Activated CD8-positive, alpha-beta T cell treated with anti-CD3 and anti-CD28 coated beads for 36 hours (primary cell): ENCODE measurements at regions not wholly inside any gene's neighbourhood (a gene's known extent, or its start where the extent isn't known, plus 50 kb on each side); places are given as distances from the start of the nearest gene placed in this dataset.

Source experiments
- ATAC-seq: fragments of 200-7000 bp; cut with Tn5 transposase; one replicate; pipeline ENCODE4 v1.10.0; 2021; ENCODE audit warnings: mild to moderate bottlenecking, moderate library complexity
- CTCF ChIA-PET: fragments of 350-600 bp; sonication (Branson Sonifier 250); formaldehyde crosslinking; loops from one replicate; lab custom pipeline; 2021; ENCODE audit warnings: antibody characterized with exemption; lab: Charles Lee
- POLR2A ChIA-PET: fragments of 350-600 bp; sonication (Branson Sonifier 250); formaldehyde crosslinking; loops from one replicate; lab custom pipeline; 2021; ENCODE audit warnings: antibody characterized with exemption; lab: Charles Lee
- DNase-seq: peaks from one replicate; pipeline ENCODE4 v3.0.0-alpha.2; 2020
- H3K27ac Mint-ChIP-seq: one replicate; pipeline ENCODE4 v1.8.0; 2021; ENCODE audit warnings: mild to moderate bottlenecking, mixed read lengths
- H3K27me3 Mint-ChIP-seq: one replicate; pipeline ENCODE4 v1.8.0; 2021; ENCODE audit warnings: mixed read lengths
- H3K36me3 Mint-ChIP-seq: one replicate; pipeline ENCODE4 v1.8.0; 2021; ENCODE audit warnings: low read depth, mixed read lengths
- H3K4me1 Mint-ChIP-seq: one replicate; pipeline ENCODE4 v1.8.0; 2021; ENCODE audit warnings: low read depth, mixed read lengths
- H3K4me3 Mint-ChIP-seq: one replicate; pipeline ENCODE4 v1.8.0; 2021; ENCODE audit warnings: mild to moderate bottlenecking, moderate library complexity, mixed read lengths
- H3K9me3 Mint-ChIP-seq: one replicate; pipeline ENCODE4 v1.8.0; 2021; ENCODE audit warnings: mixed read lengths
- intact Hi-C: fragments of 100-400 bp; cut with micrococcal nuclease; formaldehyde crosslinking; loops from one replicate; pipeline ENCODE4 v1.10.0; 2022
- TF ChIP-seq, protein P1 (sequence below): fragments of 200-600 bp; IDR thresholded peaks from one replicate; pipeline ENCODE4 v1.8.0; 2022; ENCODE audit warnings: antibody characterized with exemption, mild to moderate bottlenecking

DNA sequence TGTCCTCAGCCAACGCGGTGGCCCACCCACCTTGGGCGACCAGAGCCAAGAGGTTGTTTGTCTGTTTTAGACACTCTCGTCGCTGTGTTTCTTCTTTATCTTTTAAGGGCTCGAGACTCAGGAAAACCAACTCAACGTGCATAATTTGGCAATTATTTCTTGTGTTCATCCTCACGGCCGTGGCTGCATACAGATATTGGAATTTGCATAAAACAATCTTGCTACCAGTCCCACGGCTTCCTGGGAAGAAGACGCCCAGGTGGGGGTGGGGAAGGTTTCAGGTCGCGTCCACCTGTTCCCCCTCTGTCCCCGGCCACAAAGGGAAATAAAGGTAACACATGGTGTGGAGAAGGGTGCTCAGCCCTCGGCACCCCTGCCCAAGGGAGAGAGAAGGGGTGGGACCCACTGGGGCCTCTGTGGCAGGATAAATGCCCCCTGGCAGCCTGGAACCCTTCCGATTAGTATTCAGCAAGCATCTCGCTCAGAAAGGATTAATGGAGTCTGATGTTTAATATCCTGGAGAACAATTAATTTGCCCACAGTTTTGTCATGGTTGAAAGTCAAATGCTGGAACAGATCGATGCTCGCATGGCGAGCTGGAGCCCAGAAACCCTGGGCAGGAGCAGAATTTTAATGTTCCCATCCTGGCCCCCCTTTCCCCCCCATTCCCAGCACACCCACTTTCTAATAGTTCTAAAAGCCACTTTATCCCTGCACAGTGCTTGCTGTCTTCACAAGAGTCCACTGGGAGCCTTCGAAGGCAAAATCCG, 359.7 kb downstream of the MN1 start:
- ATAC-seq (no peak), DNase-seq (no peak)
- ChIA-PET POLR2A (no interaction called here), CTCF (no interaction called here)
- intact Hi-C loops = no loop called here
- no peaks in the 10 kb centered on the region for H3K4me1 Mint-ChIP-seq
- TF ChIP-seq, protein P1, sequence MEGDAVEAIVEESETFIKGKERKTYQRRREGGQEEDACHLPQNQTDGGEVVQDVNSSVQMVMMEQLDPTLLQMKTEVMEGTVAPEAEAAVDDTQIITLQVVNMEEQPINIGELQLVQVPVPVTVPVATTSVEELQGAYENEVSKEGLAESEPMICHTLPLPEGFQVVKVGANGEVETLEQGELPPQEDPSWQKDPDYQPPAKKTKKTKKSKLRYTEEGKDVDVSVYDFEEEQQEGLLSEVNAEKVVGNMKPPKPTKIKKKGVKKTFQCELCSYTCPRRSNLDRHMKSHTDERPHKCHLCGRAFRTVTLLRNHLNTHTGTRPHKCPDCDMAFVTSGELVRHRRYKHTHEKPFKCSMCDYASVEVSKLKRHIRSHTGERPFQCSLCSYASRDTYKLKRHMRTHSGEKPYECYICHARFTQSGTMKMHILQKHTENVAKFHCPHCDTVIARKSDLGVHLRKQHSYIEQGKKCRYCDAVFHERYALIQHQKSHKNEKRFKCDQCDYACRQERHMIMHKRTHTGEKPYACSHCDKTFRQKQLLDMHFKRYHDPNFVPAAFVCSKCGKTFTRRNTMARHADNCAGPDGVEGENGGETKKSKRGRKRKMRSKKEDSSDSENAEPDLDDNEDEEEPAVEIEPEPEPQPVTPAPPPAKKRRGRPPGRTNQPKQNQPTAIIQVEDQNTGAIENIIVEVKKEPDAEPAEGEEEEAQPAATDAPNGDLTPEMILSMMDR = no peak
- no peak overlapping the region for H3K4me3 Mint-ChIP-seq
- H3K27me3 Mint-ChIP-seq = peaks cover 4% of the 10 kb centered on the region
- no peaks in the 10 kb centered on the region for H3K9me3 Mint-ChIP-seq
- H3K27ac Mint-ChIP-seq = no peak overlapping the region
- no peaks in the 10 kb centered on the region for H3K36me3 Mint-ChIP-seq

DNA sequence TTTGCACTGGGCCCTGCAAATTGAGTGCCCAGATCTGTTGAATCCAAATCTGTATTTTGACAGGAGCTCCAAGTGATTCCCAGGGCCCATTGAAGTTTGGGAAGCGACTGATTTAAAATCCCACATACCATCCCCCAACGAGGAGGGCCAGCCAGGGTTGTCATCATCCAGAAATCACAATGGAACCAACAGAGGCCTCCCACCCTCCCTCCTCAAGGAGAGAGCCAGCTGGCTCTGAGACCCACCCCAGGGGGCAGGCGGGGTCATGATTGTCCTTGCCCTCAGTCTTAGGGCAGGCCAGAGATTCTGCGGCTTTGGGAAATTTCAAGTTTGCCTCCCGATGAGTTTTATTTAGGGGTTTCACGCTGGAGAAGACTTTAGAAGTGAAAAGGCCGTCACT, 358.2 kb downstream of the MN1 start:
- TF ChIP-seq, protein P1 = no peak
- Mint-ChIP-seq H3K36me3 (no peaks in the 10 kb centered on the region), H3K9me3 (no peaks in the 10 kb centered on the region), H3K27ac (no peak overlapping the region), H3K27me3 (peaks cover 4% of the 10 kb centered on the region), H3K4me3 (no peak overlapping the region), H3K4me1 (no peaks in the 10 kb centered on the region)
- ChIA-PET POLR2A (no interaction called here), CTCF (no interaction called here)
- ATAC-seq = no peak
- intact Hi-C loops = no loop called here
- no peak for DNase-seq

GRCh38 chr22:27445881-27446280, 355.7 kb downstream of the MN1 start:
- Mint-ChIP-seq H3K27ac (no peak overlapping the region), H3K4me1 (no peaks in the 10 kb centered on the region), H3K4me3 (no peak overlapping the region), H3K27me3 (no peaks in the 10 kb centered on the region), H3K36me3 (no peaks in the 10 kb centered on the region), H3K9me3 (no peaks in the 10 kb centered on the region)
- ChIA-PET POLR2A (interaction anchor here (1.2 kb wide), 1 partner anchor 247 kb away, joined by 3 read pairs; no protein-coding TSS in a partner anchor), CTCF (no interaction called here)
- intact Hi-C loops = no loop called here
- no peak for ATAC-seq
- DNase-seq = no peak
- TF ChIP-seq, protein P1 = no peak

GRCh38 chr22:27447289-27447688, 354.3 kb downstream of the MN1 start:
- POLR2A ChIA-PET = interaction anchor here (1.2 kb wide), 1 partner anchor 245 kb away, joined by 3 read pairs; no protein-coding TSS in a partner anchor
- ATAC-seq (no peak), DNase-seq (no peak)
- H3K4me1 Mint-ChIP-seq = no peaks in the 10 kb centered on the region
- intact Hi-C loops = no loop called here
- H3K36me3 Mint-ChIP-seq = no peaks in the 10 kb centered on the region
- TF ChIP-seq, protein P1 = no peak
- H3K4me3 Mint-ChIP-seq = no peak overlapping the region
- no peaks in the 10 kb centered on the region for H3K9me3 Mint-ChIP-seq
- CTCF ChIA-PET = no interaction called here
- no peak overlapping the region for H3K27ac Mint-ChIP-seq
- H3K27me3 Mint-ChIP-seq = no peaks in the 10 kb centered on the region

- TF ChIP-seq, protein P1 = no peak
- Mint-ChIP-seq H3K27me3 (no peaks in the 10 kb centered on the region), H3K9me3 (no peaks in the 10 kb centered on the region), H3K4me1 (no peaks in the 10 kb centered on the region), H3K36me3 (no peaks in the 10 kb centered on the region), H3K27ac (no peak overlapping the region), H3K4me3 (no peak overlapping the region)
- ATAC-seq = no peak
- POLR2A ChIA-PET = no interaction called here
- intact Hi-C loops = no loop called here
- CTCF ChIA-PET = no interaction called here
- DNase-seq = no peak
These were observed 351.1 kb downstream of the MN1 start for GRCh38 chr22:27450448-27450847.
